Activated naive CD4-positive, alpha-beta T cell treated with anti-CD3 and anti-CD28 coated beads for 36 hours (primary cell): ENCODE measurements at regions not wholly inside any gene's neighbourhood (a gene's known extent, or its start where the extent isn't known, plus 50 kb on each side); places are given as distances from the start of the nearest gene placed in this dataset.

Experiments used
- CTCF ChIA-PET: fragments of 350-600 bp; sonication (Branson Sonifier 250); formaldehyde crosslinking; loops from one replicate; lab custom pipeline; 2021; ENCODE audit warnings: antibody characterized with exemption; lab: Charles Lee
- DNase-seq: peaks from one replicate; pipeline ENCODE4 v3.0.0-alpha.2; 2020
- H3K27ac Mint-ChIP-seq: one replicate; pipeline ENCODE4 v1.8.0; 2021; ENCODE audit warnings: mild to moderate bottlenecking, mixed read lengths
- H3K27me3 Mint-ChIP-seq: one replicate; pipeline ENCODE4 v1.8.0; 2021; ENCODE audit warnings: low read depth, mixed read lengths
- H3K36me3 Mint-ChIP-seq: one replicate; pipeline ENCODE4 v1.8.0; 2021; ENCODE audit warnings: low read depth, mixed read lengths
- H3K4me1 Mint-ChIP-seq: one replicate; pipeline ENCODE4 v1.8.0; 2021; ENCODE audit warnings: low read depth, mixed read lengths
- H3K4me3 Mint-ChIP-seq: one replicate; pipeline ENCODE4 v1.8.0; 2021; ENCODE audit warnings: mild to moderate bottlenecking, moderate library complexity, mixed read lengths
- H3K9me3 Mint-ChIP-seq: one replicate; pipeline ENCODE4 v1.8.0; 2021; ENCODE audit warnings: mixed read lengths
- intact Hi-C: fragments of 100-400 bp; cut with micrococcal nuclease; formaldehyde crosslinking; loops from one replicate; pipeline ENCODE4 v1.15.1; 2023

- H3K4me3 Mint-ChIP-seq = no peak overlapping the region
- no peak for DNase-seq
- no peak overlapping the region for H3K27ac Mint-ChIP-seq
- CTCF ChIA-PET = no interaction called here
- H3K9me3 Mint-ChIP-seq = peaks cover 2% of the 10 kb centered on the region
- H3K27me3 Mint-ChIP-seq = peaks cover 2% of the 10 kb centered on the region
- no peaks in the 10 kb centered on the region for H3K36me3 Mint-ChIP-seq
- H3K4me1 Mint-ChIP-seq = no peaks in the 10 kb centered on the region
- intact Hi-C loops = no loop called here
Measured at GRCh38 chr9:116098476-116098875, 55.1 kb upstream of the PAPPA start.

GRCh38 chr9:116099821-116100220 is 53.8 kb upstream of the PAPPA start:
- intact Hi-C loops = no loop called here
- H3K4me3 Mint-ChIP-seq = no peak overlapping the region
- H3K27ac Mint-ChIP-seq = no peak overlapping the region

GRCh38 chr9:116100711-116101121 is 52.9 kb upstream of the PAPPA start:
- intact Hi-C loops = no loop called here
- Mint-ChIP-seq H3K27ac (no peak overlapping the region), H3K27me3 (peaks cover 2% of the 10 kb centered on the region), H3K4me1 (no peaks in the 10 kb centered on the region), H3K4me3 (no peak overlapping the region), H3K36me3 (no peaks in the 10 kb centered on the region), H3K9me3 (peaks cover 2% of the 10 kb centered on the region)
- CTCF ChIA-PET = no interaction called here
- DNase-seq = no peak

More at GRCh38 chr9:116099821-116100220, 53.8 kb upstream of the PAPPA start:
- H3K27me3 Mint-ChIP-seq = peaks cover 2% of the 10 kb centered on the region
- CTCF ChIA-PET = no interaction called here
- H3K36me3 Mint-ChIP-seq = no peaks in the 10 kb centered on the region
- DNase-seq = no peak
- H3K9me3 Mint-ChIP-seq = peaks cover 2% of the 10 kb centered on the region
- H3K4me1 Mint-ChIP-seq = no peaks in the 10 kb centered on the region

- no peaks in the 10 kb centered on the region for H3K9me3 Mint-ChIP-seq
- CTCF ChIA-PET = no interaction called here
- peaks cover 2% of the 10 kb centered on the region for H3K27me3 Mint-ChIP-seq
- no peak overlapping the region for H3K4me3 Mint-ChIP-seq
- H3K36me3 Mint-ChIP-seq = no peaks in the 10 kb centered on the region
- no peak for DNase-seq
- H3K4me1 Mint-ChIP-seq = no peaks in the 10 kb centered on the region
- H3K27ac Mint-ChIP-seq = no peak overlapping the region
- intact Hi-C loops = no loop called here
Measured at GRCh38 chr9:116101516-116101915, 52.1 kb upstream of the PAPPA start.

GRCh38 chr9:116102596-116102995 is 51.0 kb upstream of the PAPPA start:
- DNase-seq = no peak
- no peak overlapping the region for H3K4me3 Mint-ChIP-seq
- H3K27ac Mint-ChIP-seq = no peak overlapping the region
- H3K36me3 Mint-ChIP-seq = no peaks in the 10 kb centered on the region
- intact Hi-C loops = no loop called here
- CTCF ChIA-PET = no interaction called here
- H3K4me1 Mint-ChIP-seq = no peaks in the 10 kb centered on the region
- no peaks in the 10 kb centered on the region for H3K9me3 Mint-ChIP-seq
- no peaks in the 10 kb centered on the region for H3K27me3 Mint-ChIP-seq
